NT2/D1 (cell line): ENCODE measurements at regions not wholly inside any gene's neighbourhood (a gene's known extent, or its start where the extent isn't known, plus 50 kb on each side); places are given as distances from the start of the nearest gene placed in this dataset.

ENCODE experiments used
- DNase-seq: peaks from one replicate; pipeline ENCODE4 v3.0.0-alpha.2; 2011; ENCODE audit warnings: low read depth, low spot score
- H3K27me3 ChIP-seq: 2 replicates; pipeline ENCODE4 v1.6.0; 2011; ENCODE audit warnings: mild to moderate bottlenecking; ENCODE audit not compliant: insufficient read length, insufficient read depth
- H3K36me3 ChIP-seq: 2 replicates; pipeline ENCODE4 v1.6.1; 2011; ENCODE audit warnings: mild to moderate bottlenecking, low read length, mixed read lengths; ENCODE audit not compliant: insufficient read depth, insufficient read length
- H3K4me1 ChIP-seq: 2 replicates; pipeline ENCODE4 v1.5.1; 2011; ENCODE audit not compliant: insufficient read depth, insufficient read length
- H3K4me3 ChIP-seq: 2 replicates; pipeline ENCODE4 v1.5.1; 2011; ENCODE audit warnings: low read depth; ENCODE audit not compliant: insufficient read length
- H3K9ac ChIP-seq: 2 replicates; pipeline ENCODE4 v1.6.0; 2011; ENCODE audit warnings: low read depth; ENCODE audit not compliant: insufficient read length
- H3K9me3 ChIP-seq: 2 replicates; pipeline ENCODE4 v1.5.1; 2011; ENCODE audit warnings: mild to moderate bottlenecking, low read length; ENCODE audit not compliant: insufficient read depth
- SUZ12 ChIP-seq: IDR thresholded peaks from 2 replicates; pipeline ENCODE4 v1.6.1; 2011; ENCODE audit not compliant: insufficient read length, insufficient read depth; ENCODE audit errors: extremely low read depth
- YY1 ChIP-seq: IDR thresholded peaks from 2 replicates; pipeline ENCODE4 v1.6.1; 2011; ENCODE audit not compliant: insufficient read length, insufficient read depth
- ZNF274 ChIP-seq: IDR thresholded peaks from 2 replicates; pipeline ENCODE4 v1.6.1; 2011; ENCODE audit warnings: mild to moderate bottlenecking, low read depth, low read length

DNA sequence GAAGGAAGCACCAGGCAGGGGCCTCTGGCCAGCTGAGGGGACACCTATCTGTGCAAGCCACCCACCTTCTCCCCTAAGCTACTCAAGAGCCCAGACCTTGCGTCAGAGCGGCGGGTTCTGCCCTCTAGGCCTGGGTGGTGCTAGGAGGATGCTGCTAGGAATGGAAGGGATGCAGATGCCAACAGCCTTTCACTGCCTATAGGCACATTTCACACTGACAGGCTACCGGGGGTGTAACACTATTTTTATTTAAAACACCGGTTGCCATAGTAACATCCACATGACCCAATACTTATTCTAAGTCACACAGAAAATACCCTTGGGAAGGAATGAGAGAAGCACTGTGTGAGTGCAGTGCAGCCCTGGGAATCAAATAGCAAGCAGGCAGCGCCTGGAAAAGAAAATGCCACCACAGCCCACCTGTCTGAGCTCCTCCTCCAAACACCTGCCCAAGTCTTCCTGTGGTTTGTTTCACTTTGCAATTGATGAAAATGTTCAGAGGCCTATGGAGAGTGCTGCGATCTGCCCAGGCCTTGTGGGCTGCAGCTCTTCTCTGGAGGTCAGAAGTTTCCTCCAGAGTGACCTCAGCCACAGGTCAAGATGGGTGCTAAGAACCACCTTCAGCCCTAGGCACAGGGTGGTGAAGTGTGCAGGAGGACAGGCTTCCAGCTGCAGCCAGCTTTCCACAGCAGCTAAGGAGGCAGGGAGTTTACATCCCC, 113.5 kb upstream of the TOPAZ1 start:
- Histone ChIP-seq H3K9ac (no peak overlapping the region), H3K9me3 (no peaks in the 10 kb centered on the region), H3K36me3 (no peaks in the 10 kb centered on the region), H3K4me1 (peaks cover 1% of the 10 kb centered on the region), H3K27me3 (no peaks in the 10 kb centered on the region), H3K4me3 (no peak overlapping the region)
- no peak for TF ChIP-seq SUZ12
- TF ChIP-seq YY1, result no peak
- TF ChIP-seq ZNF274, result no peak
- peak; percentile 55 for DNase-seq

DNA sequence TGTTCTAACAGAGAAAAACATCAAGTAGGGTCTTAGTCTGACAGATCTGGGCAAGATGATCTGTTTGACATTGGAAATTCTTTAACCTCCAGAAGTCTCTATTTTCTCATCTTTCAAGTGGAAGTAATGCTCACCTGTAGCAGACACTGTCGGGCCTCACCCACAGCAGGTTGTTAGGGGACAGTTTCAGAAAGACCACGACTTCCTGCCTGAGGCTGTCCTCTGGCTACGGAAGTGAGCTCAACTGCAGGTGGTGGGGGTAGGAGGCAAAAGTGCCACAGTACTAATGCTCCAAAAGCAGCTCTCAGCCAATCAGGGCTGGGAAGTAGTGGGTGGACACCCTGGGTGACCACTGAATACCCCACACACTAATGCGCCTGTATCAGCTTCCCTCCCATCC, 111.4 kb upstream of the TOPAZ1 start:
- Histone ChIP-seq H3K9me3 (no peaks in the 10 kb centered on the region), H3K4me1 (no peaks in the 10 kb centered on the region), H3K27me3 (no peaks in the 10 kb centered on the region), H3K4me3 (no peak overlapping the region), H3K9ac (no peak overlapping the region), H3K36me3 (no peaks in the 10 kb centered on the region)
- DNase-seq, result no peak
- TF ChIP-seq ZNF274 (no peak), SUZ12 (no peak), YY1 (no peak)

DNA sequence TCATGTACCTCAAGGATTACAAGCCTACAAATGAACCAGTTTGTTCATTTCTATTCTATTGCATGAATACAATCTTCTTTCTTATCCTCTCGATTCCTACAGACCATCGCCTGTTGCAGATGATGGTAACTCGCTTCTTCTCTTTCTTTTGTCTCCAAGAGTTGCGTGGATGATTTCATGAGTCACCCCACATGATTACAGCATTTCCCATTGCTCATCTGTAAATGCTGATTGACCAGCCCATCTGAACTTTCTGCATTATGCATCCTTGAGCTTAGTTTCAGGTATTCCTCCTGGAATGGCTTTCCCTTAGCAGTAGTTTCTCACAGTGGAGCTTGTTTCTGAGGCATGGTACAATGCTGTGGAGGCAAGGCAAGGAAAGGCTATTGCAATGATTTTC, 109.6 kb upstream of the TOPAZ1 start:
- H3K9me3 ChIP-seq, result no peaks in the 10 kb centered on the region
- no peaks in the 10 kb centered on the region for H3K36me3 ChIP-seq
- no peak for TF ChIP-seq ZNF274
- no peak for TF ChIP-seq YY1
- no peak for TF ChIP-seq SUZ12
- DNase-seq, result no peak
- peaks cover 2% of the 10 kb centered on the region for H3K27me3 ChIP-seq
- no peaks in the 10 kb centered on the region for H3K4me1 ChIP-seq
- no peak overlapping the region for H3K4me3 ChIP-seq
- H3K9ac ChIP-seq, result no peak overlapping the region

DNA sequence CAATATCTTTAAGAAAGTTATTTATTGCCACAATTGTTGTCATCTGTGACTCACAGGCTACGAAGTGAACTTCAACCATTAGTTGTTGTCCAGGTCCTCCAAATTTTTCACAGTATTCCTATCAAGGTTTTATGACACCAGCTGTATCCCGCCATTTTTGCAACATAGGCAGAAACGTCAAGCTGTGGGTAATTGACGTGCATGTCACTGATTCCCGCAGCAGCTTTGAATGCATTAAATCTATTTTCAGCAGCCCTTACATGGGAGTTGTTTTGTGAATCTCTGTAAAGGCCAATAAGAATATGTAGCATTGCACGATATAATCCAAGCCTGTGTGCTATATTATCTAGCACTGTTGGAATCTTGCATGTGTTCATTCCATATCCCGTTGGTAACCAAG, 109.1 kb upstream of the TOPAZ1 start:
- H3K36me3 ChIP-seq, result no peaks in the 10 kb centered on the region
- H3K9ac ChIP-seq, result no peak overlapping the region
- DNase-seq, result no peak
- peaks cover 2% of the 10 kb centered on the region for H3K27me3 ChIP-seq
- H3K9me3 ChIP-seq, result no peaks in the 10 kb centered on the region
- H3K4me1 ChIP-seq, result no peaks in the 10 kb centered on the region
- TF ChIP-seq ZNF274, result no peak
- H3K4me3 ChIP-seq, result no peak overlapping the region

DNA sequence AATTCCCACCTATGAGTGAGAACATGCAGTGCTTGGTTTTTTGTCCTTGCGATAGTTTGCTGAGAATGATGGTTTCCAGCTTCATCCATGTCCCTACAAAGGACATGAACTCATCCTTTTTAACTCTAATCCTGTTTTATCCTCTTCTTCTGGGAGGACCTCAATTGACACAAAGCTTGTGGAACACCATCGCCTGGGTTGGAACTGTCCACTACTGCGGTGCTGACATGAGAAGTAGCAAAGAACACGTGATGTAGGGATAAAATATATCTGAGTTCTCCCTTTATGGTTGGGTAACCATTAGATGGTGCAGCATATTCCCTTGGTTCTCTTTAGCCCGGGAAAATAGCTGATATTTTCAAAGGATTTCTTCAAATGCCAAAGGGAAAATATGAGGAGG, 105.3 kb upstream of the TOPAZ1 start:
- TF ChIP-seq ZNF274 (no peak), SUZ12 (no peak), YY1 (no peak)
- no peaks in the 10 kb centered on the region for H3K4me1 ChIP-seq
- no peak for DNase-seq
- no peaks in the 10 kb centered on the region for H3K36me3 ChIP-seq
- peaks cover 2% of the 10 kb centered on the region for H3K27me3 ChIP-seq
- no peak overlapping the region for H3K9ac ChIP-seq
- no peaks in the 10 kb centered on the region for H3K9me3 ChIP-seq
- H3K4me3 ChIP-seq, result no peak overlapping the region

DNA sequence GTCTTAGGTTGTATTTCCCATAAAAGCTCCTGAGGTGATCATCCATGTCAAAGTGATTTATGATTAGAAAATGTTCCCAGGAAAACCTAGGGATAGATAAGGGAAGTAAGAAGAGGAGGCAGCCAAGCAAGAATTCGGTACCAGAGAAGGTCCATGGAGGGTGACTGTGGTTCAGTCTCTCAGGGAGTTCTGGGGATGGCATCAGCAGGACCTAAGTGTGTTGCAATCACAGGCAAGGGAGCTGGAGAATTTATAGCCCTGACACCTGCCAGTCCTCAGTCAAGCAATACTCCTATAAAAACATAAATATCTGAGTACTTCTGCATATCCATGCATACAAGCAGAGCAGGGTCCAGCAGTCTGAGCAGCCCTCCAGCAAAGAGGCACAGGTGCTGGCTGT, 95.6 kb upstream of the TOPAZ1 start:
- no peaks in the 10 kb centered on the region for H3K27me3 ChIP-seq
- H3K9me3 ChIP-seq, result no peaks in the 10 kb centered on the region
- TF ChIP-seq ZNF274, result no peak
- no peak for TF ChIP-seq SUZ12
- TF ChIP-seq YY1, result no peak
- no peaks in the 10 kb centered on the region for H3K36me3 ChIP-seq
- no peak for DNase-seq
- H3K9ac ChIP-seq, result no peak overlapping the region
- no peak overlapping the region for H3K4me3 ChIP-seq
- no peaks in the 10 kb centered on the region for H3K4me1 ChIP-seq

DNA sequence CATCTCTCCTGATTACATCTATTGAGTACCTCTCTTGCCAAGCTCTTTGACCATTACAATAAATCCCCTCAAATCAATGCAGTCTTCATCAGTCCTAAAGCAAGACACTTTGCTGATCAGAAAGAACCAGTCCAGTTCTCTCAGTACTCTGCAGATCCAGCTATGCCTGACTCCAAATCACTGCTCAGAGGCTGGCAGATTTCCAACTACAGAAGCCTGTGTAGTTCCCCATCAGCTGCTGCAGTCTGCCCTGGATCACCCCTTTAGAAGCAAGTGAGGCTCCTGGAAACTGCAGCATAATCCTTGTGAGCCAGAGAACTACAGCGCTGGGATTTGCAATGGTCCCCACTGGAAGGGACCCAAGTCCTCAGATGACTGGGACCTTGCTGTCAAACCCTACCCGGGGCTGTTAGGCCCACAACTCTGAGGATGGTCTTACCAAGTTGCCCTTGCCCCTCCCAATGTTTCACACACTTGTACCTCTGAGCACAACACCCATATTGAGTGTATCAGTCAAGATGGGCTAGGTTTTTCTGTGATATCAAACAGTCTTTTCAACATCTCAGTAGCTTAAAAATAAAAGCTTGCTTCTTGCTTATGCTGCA, 81.9 kb upstream of the TOPAZ1 start:
- no peaks in the 10 kb centered on the region for H3K4me1 ChIP-seq
- H3K36me3 ChIP-seq, result no peaks in the 10 kb centered on the region
- no peak overlapping the region for H3K9ac ChIP-seq
- TF ChIP-seq SUZ12, result no peak
- no peak for TF ChIP-seq YY1
- TF ChIP-seq ZNF274, result no peak
- no peaks in the 10 kb centered on the region for H3K27me3 ChIP-seq
- no peaks in the 10 kb centered on the region for H3K9me3 ChIP-seq
- no peak overlapping the region for H3K4me3 ChIP-seq
- DNase-seq, result no peak
